HUES64 (cell line): ENCODE measurements at regions not wholly inside any gene's neighbourhood (a gene's known extent, or its start where the extent isn't known, plus 50 kb on each side); places are given as distances from the start of the nearest gene placed in this dataset.

Source experiments
- H3K27ac ChIP-seq: 2 replicates; pipeline ENCODE4 v1.7.0; 2013; ENCODE audit warnings: low read depth, low read length, inconsistent platforms
- H3K27me3 ChIP-seq: 2 replicates; pipeline ENCODE4 v1.6.1; 2013; ENCODE audit warnings: mild to moderate bottlenecking, low read length; ENCODE audit not compliant: insufficient read depth
- H3K36me3 ChIP-seq: 2 replicates; pipeline ENCODE4 v1.6.1; 2013; ENCODE audit warnings: mild to moderate bottlenecking, low read length; ENCODE audit not compliant: insufficient read depth
- H3K4me1 ChIP-seq: 2 replicates; pipeline ENCODE4 v1.6.1; 2013; ENCODE audit warnings: mild to moderate bottlenecking, low read length, moderate library complexity; ENCODE audit not compliant: insufficient read depth
- H3K4me3 ChIP-seq: 2 replicates; pipeline ENCODE4 v1.5.1; 2013; ENCODE audit warnings: mild to moderate bottlenecking, low read length, moderate library complexity
- H3K9ac ChIP-seq: 2 replicates; pipeline ENCODE4 v1.6.1; 2013; ENCODE audit warnings: mild to moderate bottlenecking, low read depth, low read length
- H3K9me3 ChIP-seq: 2 replicates; pipeline ENCODE4 v1.6.1; 2013; ENCODE audit warnings: low read depth, low read length; ENCODE audit not compliant: insufficient read depth
- WGBS: fragments of 150-250, 120-280 bp; methylation state at CpG from one replicate; pipeline ENCODE4 v1.1.7; 2013; ENCODE audit warnings: missing lambda C conversion rate; 5-methylcytosine and 5-hydroxymethylcytosine counted together

DNA sequence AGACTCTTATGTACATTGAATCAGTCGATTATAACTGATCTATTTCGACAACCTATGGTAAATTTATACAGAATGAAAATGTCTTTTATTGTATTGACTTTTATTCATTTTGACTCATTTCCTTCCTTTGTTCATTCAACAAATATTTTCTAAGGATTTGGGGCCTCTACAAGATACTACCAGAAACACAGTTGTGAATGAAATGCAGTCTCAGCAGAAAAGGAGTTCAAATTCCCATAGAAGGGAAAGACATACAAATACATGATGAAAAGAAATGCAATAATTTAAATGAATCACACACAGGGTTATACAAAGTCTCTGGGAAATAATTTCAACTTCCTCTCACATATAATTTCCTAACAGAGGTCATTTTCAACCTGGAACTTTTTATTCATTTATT lies 134.0 kb upstream of the SEMA3A start:
- 100% methylated on average over 1 of the region's 2 CpGs for WGBS
- no peaks in the 10 kb centered on the region for H3K9me3 ChIP-seq
- no peak overlapping the region for H3K9ac ChIP-seq
- H3K4me1 ChIP-seq: no peaks in the 10 kb centered on the region
- H3K4me3 ChIP-seq: no peak overlapping the region
- H3K36me3 ChIP-seq: no peaks in the 10 kb centered on the region
- H3K27me3 ChIP-seq: no peaks in the 10 kb centered on the region
- no peak overlapping the region for H3K27ac ChIP-seq

- H3K4me3 ChIP-seq: no peak overlapping the region
- H3K9me3 ChIP-seq: no peaks in the 10 kb centered on the region
- no peak overlapping the region for H3K27ac ChIP-seq
- H3K27me3 ChIP-seq: no peaks in the 10 kb centered on the region
- H3K9ac ChIP-seq: no peak overlapping the region
- H3K4me1 ChIP-seq: no peaks in the 10 kb centered on the region
- H3K36me3 ChIP-seq: no peaks in the 10 kb centered on the region
Observed at GRCh38 chr7:84324136-84324630, 129.6 kb upstream of the SEMA3A start.

- no peak overlapping the region for H3K27ac ChIP-seq
Observed at GRCh38 chr7:84317536-84317935, 122.9 kb upstream of the SEMA3A start.

DNA sequence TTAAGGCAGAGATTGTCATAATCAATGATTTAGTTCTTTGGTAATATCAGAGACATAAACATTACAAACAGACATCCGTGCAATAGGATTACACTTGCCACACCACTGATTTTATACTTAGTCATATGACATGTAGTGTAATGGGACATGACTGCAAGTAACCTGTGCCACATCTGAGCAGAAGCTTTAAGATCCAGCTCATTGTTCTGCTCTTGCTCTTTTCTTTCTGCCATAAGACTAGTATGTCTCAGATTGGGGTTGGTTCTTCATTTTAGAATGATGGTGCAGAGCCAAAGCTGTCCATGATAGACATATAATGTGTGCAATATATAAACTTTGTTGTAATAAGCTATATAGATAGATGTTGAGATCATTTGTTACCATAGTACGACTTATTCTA lies 119.7 kb upstream of the SEMA3A start:
- no peak overlapping the region for H3K27ac ChIP-seq
- WGBS: 100% methylated on average over 1 of the region's 2 CpGs
- H3K9me3 ChIP-seq: no peaks in the 10 kb centered on the region
- no peaks in the 10 kb centered on the region for H3K27me3 ChIP-seq
- H3K4me3 ChIP-seq: no peak overlapping the region
- H3K4me1 ChIP-seq: no peaks in the 10 kb centered on the region
- no peaks in the 10 kb centered on the region for H3K36me3 ChIP-seq
- no peak overlapping the region for H3K9ac ChIP-seq

More at GRCh38 chr7:84317536-84317935, 122.9 kb upstream of the SEMA3A start:
- Histone ChIP-seq H3K9me3 (no peaks in the 10 kb centered on the region), H3K9ac (no peak overlapping the region), H3K27me3 (no peaks in the 10 kb centered on the region), H3K4me3 (no peak overlapping the region), H3K36me3 (no peaks in the 10 kb centered on the region), H3K4me1 (no peaks in the 10 kb centered on the region)

GRCh38 chr7:84304407-84304806 lies 109.8 kb upstream of the SEMA3A start:
- WGBS: 100% methylated on average over 1 of the region's 2 CpGs
- no peaks in the 10 kb centered on the region for H3K27me3 ChIP-seq
- H3K27ac ChIP-seq: no peak overlapping the region
- no peaks in the 10 kb centered on the region; the same call in 1 of the 2 replicates for H3K4me1 ChIP-seq
- no peaks in the 10 kb centered on the region for H3K9me3 ChIP-seq
- H3K4me3 ChIP-seq: no peak overlapping the region
- no peaks in the 10 kb centered on the region for H3K36me3 ChIP-seq
- no peak overlapping the region for H3K9ac ChIP-seq

- no peaks in the 10 kb centered on the region; the same call in 1 of the 2 replicates for H3K4me1 ChIP-seq
- no peak overlapping the region for H3K27ac ChIP-seq
- H3K36me3 ChIP-seq: no peaks in the 10 kb centered on the region
- H3K4me3 ChIP-seq: no peak overlapping the region
- no peak overlapping the region for H3K9ac ChIP-seq
- no peaks in the 10 kb centered on the region for H3K27me3 ChIP-seq
- 95% methylated on average over 3 of the region's 3 CpGs for WGBS
- no peaks in the 10 kb centered on the region for H3K9me3 ChIP-seq
Observed at GRCh38 chr7:84302949-84303348, 108.4 kb upstream of the SEMA3A start.

DNA sequence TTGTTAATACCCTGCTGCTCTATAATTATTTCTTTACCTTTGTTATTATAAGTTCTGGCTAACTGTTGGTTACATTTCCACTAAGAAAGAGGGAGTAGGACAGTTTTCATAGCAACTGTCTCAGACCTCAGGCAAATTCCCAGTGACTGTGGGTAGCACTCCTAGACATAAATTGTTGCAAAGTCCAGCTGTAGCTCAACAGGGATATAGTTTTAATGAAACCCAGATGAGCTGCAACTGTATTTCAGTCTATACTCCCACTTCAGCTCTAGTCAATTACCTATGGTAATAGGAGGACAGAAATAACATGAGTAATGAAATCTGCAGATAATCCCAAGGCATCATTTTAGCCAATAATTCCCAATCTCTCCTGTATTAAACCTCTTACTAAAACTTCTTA lies 103.0 kb upstream of the SEMA3A start:
- no peaks in the 10 kb centered on the region for H3K4me1 ChIP-seq
- no peaks in the 10 kb centered on the region for H3K27me3 ChIP-seq

DNA sequence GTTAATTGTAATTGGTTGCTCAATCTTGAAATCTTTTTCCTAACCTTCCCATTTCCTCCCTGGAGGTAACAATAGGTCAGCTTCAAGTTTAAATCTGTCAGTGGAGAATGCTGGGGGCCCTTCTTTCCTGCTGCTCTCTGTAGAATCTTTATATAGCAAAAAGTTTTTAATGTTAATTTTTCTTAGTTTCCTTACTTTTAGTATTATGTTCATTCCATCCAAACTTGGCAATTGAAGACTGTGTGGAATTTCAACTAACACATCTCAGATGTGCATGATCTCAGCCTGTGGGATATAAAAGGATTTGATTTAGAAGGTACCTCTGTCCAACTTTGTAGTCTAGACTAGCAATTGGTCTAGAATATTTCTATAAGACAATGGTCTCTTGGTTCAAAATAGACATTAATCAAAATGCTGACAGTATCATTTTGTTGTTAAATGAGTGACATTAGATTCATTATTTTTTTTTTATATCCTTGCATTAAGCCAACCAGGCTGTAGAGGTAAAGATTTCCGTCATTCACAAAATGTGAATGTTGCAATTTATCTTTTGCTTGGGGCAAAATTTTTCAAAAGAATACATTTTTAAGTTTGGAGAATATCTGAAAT lies 100.4 kb upstream of the SEMA3A start:
- H3K27ac ChIP-seq: no peak overlapping the region
- no peaks in the 10 kb centered on the region for H3K36me3 ChIP-seq
- H3K4me1 ChIP-seq: peaks cover 9% of the 10 kb centered on the region
- H3K9me3 ChIP-seq: no peaks in the 10 kb centered on the region
- no peaks in the 10 kb centered on the region for H3K27me3 ChIP-seq
- H3K4me3 ChIP-seq: no peak overlapping the region
- 100% methylated on average over 1 of the region's 1 CpG for WGBS
- H3K9ac ChIP-seq: no peak overlapping the region

More for the DNA sequence above, 103.0 kb upstream of the SEMA3A start:
- H3K36me3 ChIP-seq: no peaks in the 10 kb centered on the region
- H3K9ac ChIP-seq: no peak overlapping the region
- H3K4me3 ChIP-seq: no peak overlapping the region
- H3K27ac ChIP-seq: no peak overlapping the region
- no peaks in the 10 kb centered on the region for H3K9me3 ChIP-seq

- H3K27me3 ChIP-seq: no peaks in the 10 kb centered on the region
- no peak overlapping the region for H3K27ac ChIP-seq
- no peak overlapping the region for H3K9ac ChIP-seq
- WGBS: no CpG with 5 or more reads among the region's 2 CpGs
- H3K4me1 ChIP-seq: peaks cover 9% of the 10 kb centered on the region
- no peaks in the 10 kb centered on the region for H3K9me3 ChIP-seq
- H3K4me3 ChIP-seq: no peak overlapping the region
- no peaks in the 10 kb centered on the region for H3K36me3 ChIP-seq
Observed at GRCh38 chr7:84294391-84294790, 99.8 kb upstream of the SEMA3A start.

- WGBS: 67% methylated on average over 2 of the region's 2 CpGs
- no peak overlapping the region for H3K27ac ChIP-seq
- H3K4me1 ChIP-seq: peaks cover 9% of the 10 kb centered on the region
- H3K4me3 ChIP-seq: no peak overlapping the region
- no peaks in the 10 kb centered on the region for H3K36me3 ChIP-seq
- no peaks in the 10 kb centered on the region for H3K27me3 ChIP-seq
- H3K9me3 ChIP-seq: no peaks in the 10 kb centered on the region
- H3K9ac ChIP-seq: no peak overlapping the region
Observed at GRCh38 chr7:84291756-84292155, 97.2 kb upstream of the SEMA3A start.

- Histone ChIP-seq H3K27ac (no peak overlapping the region), H3K27me3 (no peaks in the 10 kb centered on the region), H3K4me1 (no peaks in the 10 kb centered on the region), H3K36me3 (no peaks in the 10 kb centered on the region), H3K9me3 (no peaks in the 10 kb centered on the region), H3K9ac (no peak overlapping the region), H3K4me3 (no peak overlapping the region)
- 94% methylated on average over 2 of the region's 2 CpGs for WGBS
Observed at GRCh38 chr7:84283798-84284197, 89.2 kb upstream of the SEMA3A start.

DNA sequence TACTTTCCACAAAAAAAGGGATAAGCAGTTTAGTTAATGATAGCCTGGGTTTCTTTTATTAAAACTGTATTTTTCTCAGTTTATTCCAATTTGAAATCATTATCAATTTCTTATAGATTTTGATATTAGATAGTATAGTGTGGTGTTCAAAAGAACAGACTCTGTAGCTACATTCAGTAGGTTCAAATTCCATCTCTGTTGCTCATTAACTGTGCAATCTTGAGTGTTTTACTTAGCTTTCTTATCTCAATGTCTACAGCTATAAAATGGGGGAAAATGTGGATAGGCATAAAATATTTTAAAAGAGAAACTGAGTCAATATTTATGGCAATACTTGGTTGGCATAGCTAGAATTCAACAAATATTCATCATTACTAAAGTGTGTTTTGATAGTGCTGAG lies 86.9 kb upstream of the SEMA3A start:
- no peaks in the 10 kb centered on the region for H3K27me3 ChIP-seq
- no peak overlapping the region for H3K27ac ChIP-seq
- no peaks in the 10 kb centered on the region for H3K9me3 ChIP-seq
- no peak overlapping the region for H3K9ac ChIP-seq
- H3K4me1 ChIP-seq: peaks cover 22% of the 10 kb centered on the region
- H3K36me3 ChIP-seq: no peaks in the 10 kb centered on the region
- no peak overlapping the region for H3K4me3 ChIP-seq
